ENCODE measurements at regions not wholly inside any gene's neighbourhood (a gene's known extent, or its start where the extent isn't known, plus 50 kb on each side); places are given as distances from the start of the nearest gene placed in this dataset.

- no peaks in the 10 kb centered on the region for H3K4me1 ChIP-seq
- POLR2A ChIA-PET = no interaction called here
- H3K4me1 Mint-ChIP-seq (ENCODE audit: low read depth, unreplicated experiment) = no peaks in the 10 kb centered on the region
These were observed 908.2 kb downstream of the TSN start for GRCh38 chr2:122663620-122664019.

GRCh38 chr2:122669627-122670026 lies 914.2 kb downstream of the TSN start:
- Histone ChIP-seq H3K36me3 (ENCODE audit: control insufficient read depth, insufficient read depth, low read length) (no peaks in the 10 kb centered on the region), H3K4me3 (ENCODE audit: low read depth, low read length) (no peak overlapping the region), H3K27me3 (replicated peaks; ENCODE audit: control insufficient read depth, insufficient read depth, low read length) (no peaks in the 10 kb centered on the region), H3K4me1 (no peaks in the 10 kb centered on the region), H3K9me3 (no peaks in the 10 kb centered on the region)
- TF ChIP-seq CTCF (IDR thresholded peaks at IDR 0.05; ENCODE audit: insufficient read depth in 1 of 2, low read depth in 1 of 2, low read length in 1 of 2, severe bottlenecking in 1 of 2, unreplicated experiment in 1 of 2) = no peak
- no peak overlapping the region for H3K27ac Mint-ChIP-seq (ENCODE audit: unreplicated experiment)
- BruUV-seq (replicated peaks) = no TSS peak
- no peaks in the 10 kb centered on the region for H3K27me3 Mint-ChIP-seq (ENCODE audit: insufficient read depth, unreplicated experiment)
- CTCF ChIA-PET = no interaction called here
- intact Hi-C loops (cut with micrococcal nuclease; ENCODE audit: unreplicated experiment) = no loop called here
- H3K4me1 Mint-ChIP-seq (ENCODE audit: low read depth, unreplicated experiment) = no peaks in the 10 kb centered on the region
- H3K9me3 Mint-ChIP-seq (ENCODE audit: unreplicated experiment) = no peaks in the 10 kb centered on the region
- no peaks in the 10 kb centered on the region for H3K36me3 Mint-ChIP-seq (ENCODE audit: insufficient read depth, unreplicated experiment)
- POLR2A ChIA-PET = no interaction called here
- no peak overlapping the region for H3K4me3 Mint-ChIP-seq (ENCODE audit: unreplicated experiment)
- DNase-seq = no peak

More at GRCh38 chr2:122663620-122664019, 908.2 kb downstream of the TSN start:
- no TSS peak for BruUV-seq (replicated peaks)
- Histone ChIP-seq H3K9me3 (no peaks in the 10 kb centered on the region), H3K36me3 (ENCODE audit: control insufficient read depth, insufficient read depth, low read length) (no peaks in the 10 kb centered on the region), H3K27me3 (replicated peaks; ENCODE audit: control insufficient read depth, insufficient read depth, low read length) (no peaks in the 10 kb centered on the region), H3K4me3 (ENCODE audit: low read depth, low read length) (no peak overlapping the region)
- no peak for DNase-seq
- intact Hi-C loops (cut with micrococcal nuclease; ENCODE audit: unreplicated experiment) = no loop called here
- Mint-ChIP-seq H3K4me3 (ENCODE audit: unreplicated experiment) (no peak overlapping the region), H3K9me3 (ENCODE audit: unreplicated experiment) (no peaks in the 10 kb centered on the region), H3K27me3 (ENCODE audit: insufficient read depth, unreplicated experiment) (no peaks in the 10 kb centered on the region), H3K36me3 (ENCODE audit: insufficient read depth, unreplicated experiment) (no peaks in the 10 kb centered on the region), H3K27ac (ENCODE audit: unreplicated experiment) (no peak overlapping the region)
- CTCF ChIA-PET = no interaction called here
- no peak for TF ChIP-seq CTCF (IDR thresholded peaks at IDR 0.05; ENCODE audit: insufficient read depth in 1 of 2, low read depth in 1 of 2, low read length in 1 of 2, severe bottlenecking in 1 of 2, unreplicated experiment in 1 of 2)

GRCh38 chr2:122670897-122671296 lies 915.4 kb downstream of the TSN start:
- H3K9me3 Mint-ChIP-seq (ENCODE audit: unreplicated experiment) = no peaks in the 10 kb centered on the region
- DNase-seq = no peak
- H3K36me3 ChIP-seq (ENCODE audit: control insufficient read depth, insufficient read depth, low read length) = no peaks in the 10 kb centered on the region
- H3K4me1 Mint-ChIP-seq (ENCODE audit: low read depth, unreplicated experiment) = no peaks in the 10 kb centered on the region
- no peaks in the 10 kb centered on the region for H3K27me3 ChIP-seq (replicated peaks; ENCODE audit: control insufficient read depth, insufficient read depth, low read length)
- no peak for TF ChIP-seq CTCF (IDR thresholded peaks at IDR 0.05; ENCODE audit: insufficient read depth in 1 of 2, low read depth in 1 of 2, low read length in 1 of 2, severe bottlenecking in 1 of 2, unreplicated experiment in 1 of 2)
- H3K4me3 Mint-ChIP-seq (ENCODE audit: unreplicated experiment) = no peak overlapping the region
- no peak overlapping the region for H3K4me3 ChIP-seq (ENCODE audit: low read depth, low read length)
- H3K36me3 Mint-ChIP-seq (ENCODE audit: insufficient read depth, unreplicated experiment) = no peaks in the 10 kb centered on the region
- H3K27ac Mint-ChIP-seq (ENCODE audit: unreplicated experiment) = no peak overlapping the region
- intact Hi-C loops (cut with micrococcal nuclease; ENCODE audit: unreplicated experiment) = no loop called here
- H3K4me1 ChIP-seq = no peaks in the 10 kb centered on the region
- BruUV-seq (replicated peaks) = no TSS peak
- ChIA-PET POLR2A (no interaction called here), CTCF (no interaction called here)
- H3K27me3 Mint-ChIP-seq (ENCODE audit: insufficient read depth, unreplicated experiment) = no peaks in the 10 kb centered on the region
- no peaks in the 10 kb centered on the region for H3K9me3 ChIP-seq
